ENCODE measurements at regions not wholly inside any gene's neighbourhood (a gene's known extent, or its start where the extent isn't known, plus 50 kb on each side); places are given as distances from the start of the nearest gene placed in this dataset.

DNA sequence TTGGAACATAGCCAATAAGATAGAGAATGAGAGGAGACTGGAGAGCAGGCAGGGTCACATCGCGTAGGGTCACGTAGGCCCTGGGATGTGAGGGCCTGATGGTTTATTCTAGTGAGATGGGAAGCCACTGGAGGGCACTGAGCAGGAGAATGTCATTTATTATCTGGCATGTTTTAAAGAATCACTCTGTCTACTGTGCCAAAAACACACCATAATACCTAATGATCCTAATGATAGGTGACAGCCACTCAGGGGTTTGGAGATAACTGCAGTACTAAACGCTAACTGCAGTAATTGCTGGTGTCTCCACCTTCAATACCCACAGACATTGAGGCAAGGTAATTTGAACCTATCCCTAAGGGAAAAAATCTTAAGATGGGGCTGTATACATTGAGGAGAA, 185.4 kb downstream of the TTLL7 start:
- DNase-seq = no peak

DNA sequence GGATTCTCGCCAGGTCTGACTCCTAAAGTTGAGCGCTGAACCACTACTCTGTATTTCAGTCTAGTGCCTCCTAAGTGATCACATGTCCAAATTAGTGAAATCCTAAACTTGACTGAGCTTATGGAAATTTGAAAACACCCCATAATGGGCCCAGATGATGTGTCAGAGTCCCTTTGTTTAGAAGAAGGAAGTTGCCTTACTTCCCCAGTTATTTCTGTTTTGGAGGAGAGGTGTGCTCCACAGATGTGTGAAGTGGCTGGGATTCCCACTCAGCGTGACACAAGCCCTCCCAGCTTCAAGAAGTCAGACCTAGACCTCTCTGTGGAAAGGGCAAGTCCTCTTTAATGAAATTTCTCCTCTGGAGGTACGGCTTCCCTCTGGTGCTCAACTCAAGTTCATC, 188.8 kb downstream of the TTLL7 start:
- no peak for DNase-seq

DNA sequence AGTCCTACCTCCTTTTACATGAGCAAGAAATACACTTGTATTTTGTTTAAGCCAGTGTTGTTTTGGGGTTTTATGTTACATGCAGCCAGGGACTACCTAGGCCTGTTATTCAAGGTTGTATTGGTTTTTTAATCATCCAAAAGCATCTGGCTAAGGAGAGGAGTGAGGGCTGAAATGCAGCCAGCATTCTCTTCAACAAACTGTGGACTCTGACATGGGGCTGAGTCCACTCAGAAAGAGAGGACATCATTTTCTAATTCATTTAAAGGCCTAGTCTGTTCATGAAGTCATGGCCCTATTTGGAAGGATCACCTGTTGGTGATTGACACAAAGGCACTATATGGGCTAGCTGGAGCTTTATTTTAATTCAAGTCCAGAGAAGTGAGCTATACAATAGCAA, 190.4 kb downstream of the TTLL7 start:
- no peak for DNase-seq

GRCh38 chr1:83807821-83808220, 191.1 kb downstream of the TTLL7 start:
- DNase-seq = no peak

DNA sequence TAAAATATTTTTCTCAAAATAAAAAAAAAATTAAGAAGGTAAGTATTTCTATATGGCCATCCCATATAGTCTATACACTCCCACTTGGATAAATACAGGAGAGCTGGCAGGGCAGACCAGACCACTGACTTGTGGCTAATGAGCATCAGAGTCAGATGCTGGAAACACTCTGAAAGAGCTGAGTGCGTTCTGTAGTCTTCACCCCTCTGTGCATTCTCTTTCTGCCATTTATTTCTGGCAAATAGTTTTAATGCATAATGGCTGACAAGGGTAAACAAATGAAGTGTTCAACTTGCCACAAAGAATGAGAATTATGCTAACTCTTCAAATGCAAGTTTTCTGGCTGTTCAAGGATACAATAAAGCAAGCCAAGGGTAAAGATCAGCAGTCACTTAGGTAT, 191.7 kb downstream of the TTLL7 start:
- DNase-seq = no peak

DNA sequence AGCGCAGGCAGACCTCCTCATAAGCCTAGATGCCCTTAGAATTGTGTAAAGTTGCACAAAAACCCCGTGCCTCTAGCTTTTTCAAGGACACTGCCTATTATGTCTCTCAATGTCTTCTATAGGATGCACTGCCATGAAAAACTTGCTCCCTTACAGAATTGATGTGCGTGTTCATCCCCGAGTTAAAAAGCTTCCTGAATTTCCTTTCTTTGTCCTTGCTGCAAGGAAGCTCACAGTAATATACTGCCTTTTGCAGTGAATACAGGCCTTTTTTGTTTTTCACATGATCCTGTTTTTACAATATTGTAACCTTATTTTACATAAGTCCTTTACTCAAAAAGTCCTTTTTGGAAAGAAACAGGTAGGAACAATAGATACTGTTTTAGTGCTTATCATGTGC, 193.0 kb downstream of the TTLL7 start:
- no peak for DNase-seq

DNA sequence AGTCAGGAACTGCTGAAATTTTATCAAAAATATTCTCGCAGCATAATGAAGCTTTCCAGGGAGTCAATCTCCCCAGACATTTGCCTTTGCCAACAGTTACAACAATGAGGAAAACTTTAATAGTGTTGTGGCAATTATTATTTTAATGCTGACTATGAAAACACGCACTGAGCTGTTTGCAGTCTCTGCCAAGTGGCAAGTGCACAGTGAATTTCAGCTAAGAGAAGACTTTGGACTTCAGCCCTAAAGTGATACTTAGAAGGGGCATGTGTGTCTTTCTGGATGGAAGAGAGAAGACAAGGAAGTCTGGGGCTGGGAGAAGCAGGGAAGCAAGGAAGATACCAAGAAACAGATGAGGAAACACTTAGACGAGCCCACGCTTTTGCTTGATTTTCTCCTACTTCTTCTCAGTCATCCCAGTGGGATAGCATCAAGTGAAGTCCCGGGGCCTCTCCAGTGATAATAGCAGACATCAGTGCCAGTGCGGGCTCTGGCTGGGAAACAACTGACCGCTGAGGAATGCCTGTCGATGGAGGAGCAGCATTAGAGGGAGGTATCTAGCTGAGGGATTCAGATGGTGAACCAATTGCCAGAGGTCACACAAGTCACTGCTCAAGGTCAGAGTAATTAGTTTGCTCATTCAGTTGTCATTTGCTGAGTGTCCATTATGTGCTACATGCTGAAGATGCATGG, 196.3 kb downstream of the TTLL7 start:
- no peak for DNase-seq

DNA sequence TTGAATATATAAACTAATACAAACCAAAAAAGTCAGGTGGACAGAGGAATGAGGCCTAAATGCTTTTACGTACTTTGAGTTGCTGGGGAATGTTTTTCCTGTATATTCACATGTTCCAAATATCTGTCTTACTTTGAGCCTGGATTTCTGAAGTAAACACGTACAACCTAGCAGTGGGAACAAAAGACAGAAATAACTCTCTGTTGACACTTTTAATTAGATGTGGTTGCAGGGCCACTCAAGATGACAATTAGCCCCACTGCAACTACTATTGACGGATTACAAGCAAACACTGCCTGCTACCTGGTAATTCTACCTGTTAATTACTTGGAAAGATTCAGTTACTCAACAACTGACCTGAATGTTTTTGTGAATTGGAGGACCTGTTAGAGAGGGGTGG, 196.9 kb downstream of the TTLL7 start:
- DNase-seq = peak; percentile 79

DNA sequence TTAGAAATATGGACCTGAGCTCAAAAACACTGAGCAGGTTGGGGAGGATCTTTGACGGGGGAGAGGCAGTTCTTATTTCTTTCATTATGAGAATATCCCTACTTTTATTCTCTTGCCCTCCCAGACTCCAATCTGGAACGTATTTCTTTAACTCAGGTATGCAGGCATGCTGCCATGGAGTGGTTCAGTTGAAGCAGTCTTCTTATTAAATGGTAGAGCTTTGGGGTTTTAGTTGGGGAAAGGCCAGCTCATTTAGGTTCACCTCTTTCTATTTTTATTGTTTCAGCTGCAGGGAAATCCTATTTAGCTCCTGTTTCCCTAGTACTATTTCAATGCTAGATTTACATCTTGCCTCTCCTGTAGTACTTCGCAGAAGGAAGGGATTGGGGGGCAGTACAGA, 198.9 kb downstream of the TTLL7 start:
- DNase-seq = no peak

DNA sequence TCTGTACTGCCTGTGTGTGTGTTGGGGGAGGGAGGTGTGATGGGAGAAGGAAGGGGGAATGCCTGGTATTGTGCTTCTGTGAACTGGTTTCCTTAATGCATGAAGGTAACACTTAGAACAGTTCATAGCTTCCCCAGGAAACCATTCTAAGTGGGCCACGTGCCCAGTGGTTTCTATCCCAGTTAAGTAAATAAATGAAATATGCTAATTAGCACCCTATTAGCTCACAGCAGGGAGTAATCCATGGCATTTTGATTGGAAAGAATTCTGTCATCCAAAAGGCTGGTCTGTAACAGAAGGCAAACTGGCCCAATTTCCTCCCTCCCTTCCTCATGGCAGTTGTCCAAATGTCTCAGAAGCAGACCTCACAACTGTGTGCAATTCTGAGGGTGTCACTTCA, 199.3 kb downstream of the TTLL7 start:
- no peak for DNase-seq

GRCh38 chr1:83798965-83799364, 200.0 kb downstream of the TTLL7 start:
- no peak for DNase-seq

DNA sequence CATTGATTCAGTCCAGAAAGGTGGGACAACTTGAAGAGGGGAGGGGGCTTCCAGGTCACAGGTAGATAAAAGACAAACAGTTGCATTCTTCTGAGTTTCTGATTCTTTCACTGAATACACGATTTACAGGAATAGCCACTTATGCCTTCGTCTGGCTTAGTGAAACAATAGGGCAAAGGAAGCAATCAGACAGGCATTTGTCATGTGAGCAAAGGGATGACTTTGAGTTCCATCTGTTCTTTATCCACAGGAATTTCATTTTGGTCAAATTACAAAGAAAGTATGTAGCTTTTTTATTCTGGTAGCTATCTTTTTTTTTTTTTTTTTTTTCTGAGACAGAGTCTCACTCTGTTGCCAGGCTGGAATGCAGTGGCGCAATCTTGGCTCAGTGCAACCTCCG, 202.5 kb downstream of the TTLL7 start:
- no peak for DNase-seq

GRCh38 chr1:83794384-83794783, 204.5 kb downstream of the TTLL7 start:
- no peak for DNase-seq

DNA sequence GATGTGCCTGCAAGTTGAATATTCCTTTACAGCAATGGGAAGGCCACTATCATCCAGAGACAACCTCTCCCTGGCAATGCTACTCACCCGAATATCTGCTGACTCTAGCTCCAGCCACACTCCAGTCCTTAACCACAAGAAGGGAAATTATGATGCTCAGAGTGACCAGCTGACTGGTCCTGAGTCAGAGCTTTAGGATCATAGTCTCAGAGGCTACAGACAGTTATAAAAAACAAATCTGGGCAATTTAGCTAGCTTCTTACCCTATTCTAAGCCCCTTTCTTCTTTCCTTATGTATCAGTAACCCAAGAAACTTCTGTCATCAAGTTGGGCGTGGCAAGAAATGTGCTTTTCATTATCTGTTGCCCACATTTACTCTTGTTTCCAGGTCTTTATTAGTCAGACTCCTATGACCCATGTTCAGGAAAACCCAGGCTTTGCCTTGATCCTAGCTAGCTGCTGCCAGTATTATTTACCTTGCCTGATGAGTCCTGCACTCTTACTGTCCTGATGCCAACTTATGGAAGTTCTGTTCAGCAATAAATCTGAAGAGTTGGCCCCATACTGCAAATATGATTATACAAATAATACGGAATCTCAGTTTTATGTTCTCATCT, 207.0 kb downstream of the TTLL7 start:
- no peak for DNase-seq

DNA sequence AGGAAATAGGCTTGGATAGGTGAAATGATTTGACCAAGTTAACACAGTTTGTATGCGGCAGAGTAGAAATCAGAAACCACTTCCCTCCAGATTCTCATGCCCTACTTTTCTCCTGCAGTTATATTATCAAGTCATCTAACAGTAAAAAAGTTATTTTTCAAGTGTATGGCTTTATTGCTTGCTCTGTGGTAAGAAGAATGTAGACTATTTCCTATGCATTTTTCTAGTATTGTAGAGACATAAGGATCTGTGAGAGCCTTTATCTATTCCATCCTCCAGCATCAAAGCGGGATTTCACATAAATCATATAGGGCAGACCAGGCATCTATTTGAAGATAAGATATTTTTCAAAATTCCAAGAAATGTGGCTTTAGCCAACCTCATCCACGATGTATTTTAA, 208.5 kb downstream of the TTLL7 start:
- no peak for DNase-seq

DNA sequence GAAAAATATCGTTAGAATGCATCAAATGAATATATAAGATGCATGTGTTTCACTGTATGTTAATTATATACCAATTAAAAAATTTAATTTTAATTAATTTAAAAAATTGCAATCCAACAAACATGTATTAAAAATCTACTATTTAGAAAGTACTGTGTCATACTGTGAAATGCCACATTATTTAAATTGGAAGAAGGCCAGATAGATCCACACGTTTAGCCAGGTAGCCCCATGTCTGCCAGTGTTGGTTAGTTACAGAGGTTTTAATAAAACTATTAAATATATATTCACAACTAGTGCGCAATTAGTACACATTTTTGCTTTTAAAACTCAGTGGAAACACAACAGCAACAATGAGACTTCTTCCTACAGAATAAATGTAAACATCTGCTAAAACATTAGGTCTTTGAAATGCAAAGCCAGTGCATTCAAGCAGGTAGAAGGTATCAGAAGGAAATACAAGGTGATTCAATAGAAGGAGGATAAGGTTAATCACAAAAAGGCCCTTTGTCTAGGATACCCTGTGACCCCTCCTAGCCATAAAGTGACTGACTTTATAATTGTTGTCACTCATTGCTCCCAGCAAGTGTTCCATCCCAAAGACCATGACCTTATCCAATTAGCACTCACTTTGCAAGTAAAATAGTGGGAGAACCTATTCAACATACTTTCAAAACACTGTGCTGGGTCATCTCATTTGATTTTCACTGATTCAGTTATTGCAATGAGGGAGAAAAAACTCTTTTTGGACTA, 211.5 kb downstream of the TTLL7 start:
- no peak for DNase-seq

DNA sequence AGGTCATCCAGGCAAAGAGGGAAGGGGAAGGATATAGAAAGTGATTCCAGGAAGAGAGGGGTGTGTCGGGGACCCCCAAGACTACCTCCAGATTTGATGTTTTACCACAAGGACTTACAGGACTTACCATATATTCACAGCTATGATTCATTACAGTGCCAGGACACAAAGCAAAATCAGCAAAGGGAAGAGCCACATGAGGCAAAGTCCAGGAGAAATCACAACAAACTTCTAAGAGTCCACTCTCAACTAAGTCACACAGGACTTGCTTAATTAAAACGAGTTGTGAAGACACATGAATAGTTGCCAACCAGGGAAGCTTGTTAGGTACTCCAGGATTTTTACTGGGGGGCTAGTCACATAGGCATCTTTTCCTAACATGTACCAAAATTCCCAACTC, 217.3 kb downstream of the TTLL7 start:
- no peak for DNase-seq

DNA sequence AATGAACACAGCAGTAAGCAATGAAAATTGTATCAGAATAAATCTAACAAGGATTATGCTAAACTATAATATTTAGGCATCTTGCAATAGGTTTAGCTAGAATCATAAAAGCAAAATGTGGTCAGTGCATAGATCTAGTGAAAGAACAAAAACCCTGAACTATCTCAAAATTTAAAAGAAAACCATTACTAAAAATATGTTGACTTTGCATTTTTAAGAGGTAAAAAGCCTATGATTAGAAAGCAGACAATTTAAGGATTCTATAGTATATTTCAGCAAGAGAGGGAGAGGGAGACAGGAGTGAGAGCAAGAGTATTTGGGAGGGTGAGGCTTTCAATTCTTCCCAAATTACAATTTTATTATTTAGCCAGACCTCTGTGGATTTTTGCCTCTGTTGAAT, 219.4 kb downstream of the TTLL7 start:
- DNase-seq = no peak

GRCh38 chr1:83777758-83778101, 221.2 kb downstream of the TTLL7 start:
- DNase-seq = no peak

DNA sequence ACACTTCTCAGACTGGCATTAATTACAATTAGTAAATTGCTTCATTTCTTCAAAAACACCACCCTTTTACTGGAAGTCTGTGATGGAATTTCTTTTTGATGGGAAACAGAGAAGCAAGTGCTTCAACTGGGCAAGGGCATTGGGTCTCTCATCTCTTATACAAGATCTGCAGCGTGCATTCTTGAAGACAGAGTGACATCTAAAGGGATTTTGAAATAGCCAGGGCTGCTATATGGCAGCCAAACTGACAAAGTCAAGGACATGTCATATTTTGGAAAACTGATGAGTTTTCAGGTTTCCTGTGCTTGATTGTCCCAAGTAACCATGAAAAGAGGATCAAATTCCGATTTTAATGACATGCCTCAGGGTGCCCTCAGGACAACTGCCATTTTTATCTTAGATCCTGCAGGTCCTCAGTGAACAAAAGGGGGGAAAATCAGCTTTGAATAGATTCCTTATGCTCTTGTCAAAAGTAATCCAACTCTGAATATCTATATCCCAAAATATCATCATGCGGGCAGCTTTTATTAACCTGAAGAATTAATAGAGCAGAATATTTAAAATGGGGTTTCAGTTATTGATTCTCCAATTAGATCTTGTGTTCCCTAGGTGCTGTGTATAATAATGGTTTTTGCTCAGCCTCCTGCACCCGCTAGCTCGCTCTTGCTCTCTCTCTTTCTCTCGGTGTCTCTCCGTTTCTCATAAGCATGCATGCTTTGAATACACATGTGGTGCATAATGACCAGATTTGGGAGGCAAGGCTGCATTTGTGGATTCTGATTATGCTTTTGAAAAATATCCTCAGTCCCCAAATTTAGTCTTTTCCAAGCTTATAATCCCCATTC, 221.8 kb downstream of the TTLL7 start:
- no peak for DNase-seq

GRCh38 chr1:83775977-83776603, 222.8 kb downstream of the TTLL7 start:
- no peak for DNase-seq

DNA sequence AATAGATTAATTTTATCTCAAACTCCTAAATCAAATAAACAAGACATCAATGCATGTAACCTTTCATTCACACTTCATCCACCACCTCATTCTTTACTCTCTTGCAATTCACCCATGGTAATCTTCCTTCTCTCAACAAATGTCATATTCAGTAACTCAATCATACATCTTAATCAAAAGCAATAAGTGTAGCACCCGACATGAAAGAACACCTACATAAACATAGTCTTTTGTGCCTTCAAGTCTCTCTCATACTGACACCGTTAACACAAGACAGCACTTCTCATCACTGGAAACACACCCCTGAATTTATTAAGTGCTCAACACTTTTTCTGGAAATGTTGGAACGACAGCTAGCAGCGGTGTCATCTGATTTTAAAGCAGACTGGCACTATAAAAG, 225.9 kb downstream of the TTLL7 start:
- DNase-seq = no peak

DNA sequence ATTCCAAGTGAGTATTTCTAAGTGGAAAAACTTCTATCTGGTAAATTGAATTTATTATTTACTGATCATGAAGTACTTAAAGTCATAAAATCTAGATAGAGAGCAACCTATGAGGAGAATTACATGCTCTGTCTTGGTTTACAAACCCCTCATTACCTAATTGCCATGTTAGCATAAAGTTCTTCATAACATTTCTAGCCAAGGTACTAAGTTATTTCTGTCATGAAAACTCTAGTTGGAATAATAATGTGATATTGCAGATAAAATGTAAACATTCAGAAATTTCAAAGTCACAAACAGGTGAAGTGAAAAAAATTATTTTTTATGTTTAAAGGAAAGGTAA, 228.6 kb downstream of the TTLL7 start:
- no peak for DNase-seq
